Ovary (tissue), 7 donors: ENCODE measurements at regions not wholly inside any gene's neighbourhood (a gene's known extent, or its start where the extent isn't known, plus 50 kb on each side); places are given as distances from the start of the nearest gene placed in this dataset.
"Not testable (repeated sequence)": the region's sequence is repeated elsewhere in the genome, so short reads cannot be mapped to it uniquely, and the experiment has no call there.

Experiments used
- DNase-seq, 5 donors: peaks; one replicate each; pipeline ENCODE4 v3.0.0-alpha.2; 2019 to 2020
- H3K27ac ChIP-seq, 2 donors: fragments of 200-600 bp; one replicate each; pipeline versions ENCODE4 v1.5.1 to v1.8.0; 2019 to 2022
- H3K27me3 ChIP-seq: fragments of 200-600 bp; one replicate; pipeline ENCODE4 v1.8.0; 2022
- H3K36me3 ChIP-seq: fragments of 200-600 bp; sonication (generic); one replicate; pipeline ENCODE4 v1.5.1; 2019
- H3K4me1 ChIP-seq: one replicate; pipeline ENCODE4 v1.8.1; 2013; ENCODE audit warnings: mild to moderate bottlenecking, moderate library complexity; ENCODE audit not compliant: insufficient read depth
- H3K4me3 ChIP-seq: fragments of 200-600 bp; sonication (generic); one replicate; pipeline ENCODE4 v1.5.1; 2017
- H3K9me3 ChIP-seq, 2 donors: fragments of 200-600 bp in 1 of 2; sonication (generic) in 1 of 2; one replicate each; pipeline versions ENCODE4 v1.5.1 to v1.8.1; 2013 to 2019; ENCODE audit warnings: mild to moderate bottlenecking in 1 of 2, moderate library complexity in 1 of 2
- CTCF ChIP-seq, 3 donors: fragments of 450-650 bp in 2 of 3; fragments of 200-600 bp in 1 of 3; IDR thresholded peaks; one replicate each; pipeline versions ENCODE4 v1.5.1 to v1.8.0; 2016 to 2022; ENCODE audit warnings: antibody characterized with exemption in 3 of 3, mild to moderate bottlenecking in 1 of 3
- EP300 ChIP-seq: sonication (generic); formaldehyde crosslinking; IDR thresholded peaks from one replicate; pipeline ENCODE4 v1.6.1; 2017; ENCODE audit warnings: antibody characterized with exemption
- POLR2A ChIP-seq: fragments of 450-650 bp; IDR thresholded peaks from one replicate; pipeline ENCODE4 v1.6.1; 2017; ENCODE audit warnings: antibody characterized with exemption, mild to moderate bottlenecking, moderate library complexity
- WGBS, 3 donors: extraction: QIAGEN DNeasy Blood & Tissue Kit in 1 of 3; methylation state at CpG; one replicate each; pipeline versions ENCODE4 v1.1.5 to v1.1.7; 2013 to 2017; 5-methylcytosine and 5-hydroxymethylcytosine counted together
- intact Hi-C, 4 donors: fragments of 100-400 bp; cut with DNase I; formaldehyde crosslinking; loops; one replicate each; pipeline versions ENCODE4 v1.11.0 to v1.15.1; 2022 to 2023
- donor health status: DM: no; HTN: no; CAD: no; lungs with moderate emphysema.
- donor health status: DM: no; HTN: no; CAD: no.
- donor health status: Bipolar disorder and iron deficiency.
- donor health status: DM: no; HTN: no; CAD: no.
- donor health status: DM: yes; HTN: yes; CAD: no.

GRCh38 chr20:19839053-19839452 is 81.0 kb downstream of the RIN2 start:
- WGBS, 3 donors: 97 to 98% (median 97%) methylated on average over 9 of the region's 9 CpGs
- Histone ChIP-seq H3K27me3 (no peaks in the 10 kb centered on the region), H3K9me3 (no peaks in the 10 kb centered on the region), H3K4me1 (peaks cover 6% of the 10 kb centered on the region), H3K4me3 (no peak overlapping the region), H3K36me3 (no peaks in the 10 kb centered on the region), H3K27ac (no peak overlapping the region)
- intact Hi-C loops: no loop called here
- TF ChIP-seq POLR2A (no peak), CTCF (IDR thresholded peaks at IDR 0.05) (no peak), EP300 (no peak)
- DNase-seq: no peak

- intact Hi-C loops: no loop called here
- H3K36me3 ChIP-seq: no peaks in the 10 kb centered on the region
- no peak for TF ChIP-seq POLR2A
- no peak for TF ChIP-seq EP300
- no peak for TF ChIP-seq CTCF (IDR thresholded peaks at IDR 0.05)
- 93 to 94% (median 93%) methylated on average over 7 of the region's 7 CpGs for WGBS, 3 donors
- DNase-seq: no peak
- H3K27me3 ChIP-seq: no peaks in the 10 kb centered on the region
- H3K27ac ChIP-seq: no peak overlapping the region
- H3K4me3 ChIP-seq: no peak overlapping the region
- no peaks in the 10 kb centered on the region for H3K9me3 ChIP-seq
- H3K4me1 ChIP-seq: peaks cover 3% of the 10 kb centered on the region
Measured at GRCh38 chr20:19840111-19840710, 82.2 kb downstream of the RIN2 start.

- H3K4me3 ChIP-seq: no peak overlapping the region
- no peaks in the 10 kb centered on the region for H3K9me3 ChIP-seq
- no peak for DNase-seq
- no peaks in the 10 kb centered on the region for H3K36me3 ChIP-seq
- no peak for TF ChIP-seq POLR2A
- TF ChIP-seq EP300: no peak
- no peak for TF ChIP-seq CTCF (IDR thresholded peaks at IDR 0.05)
- H3K4me1 ChIP-seq: peaks cover 2% of the 10 kb centered on the region
- intact Hi-C loops: no loop called here
- no peaks in the 10 kb centered on the region for H3K27me3 ChIP-seq
- H3K27ac ChIP-seq: no peak overlapping the region
Measured at GRCh38 chr20:19841740-19842139, 83.7 kb downstream of the RIN2 start.

- H3K4me3 ChIP-seq, H3K9me3 ChIP-seq, intact Hi-C loops, DNase-seq, H3K27ac ChIP-seq, H3K36me3 ChIP-seq, H3K27me3 ChIP-seq, H3K4me1 ChIP-seq: not testable (repeated sequence)
Measured at GRCh38 chr20:19844850-19845249, 86.8 kb downstream of the RIN2 start.

GRCh38 chr20:19847383-19847782 is 89.3 kb downstream of the RIN2 start:
- Histone ChIP-seq H3K27ac (no peak overlapping the region), H3K4me1 (peaks cover 5% of the 10 kb centered on the region)
- intact Hi-C loops: no loop called here

More at GRCh38 chr20:19847383-19847782, 89.3 kb downstream of the RIN2 start:
- TF ChIP-seq EP300: no peak
- no peak for TF ChIP-seq POLR2A
- no peak for TF ChIP-seq CTCF (IDR thresholded peaks at IDR 0.05)
- 92 to 95% (median 93%) methylated on average over 3 of the region's 3 CpGs for WGBS, 3 donors
- Histone ChIP-seq H3K27me3 (no peaks in the 10 kb centered on the region), H3K9me3 (no peaks in the 10 kb centered on the region), H3K36me3 (no peaks in the 10 kb centered on the region), H3K4me3 (no peak overlapping the region)
- DNase-seq: no peak
